GM21360 (cell line): ENCODE measurements at regions not wholly inside any gene's neighbourhood (a gene's known extent, or its start where the extent isn't known, plus 50 kb on each side); places are given as distances from the start of the nearest gene placed in this dataset.
"Not testable (repeated sequence)": the region's sequence is repeated elsewhere in the genome, so short reads cannot be mapped to it uniquely, and the experiment has no call there.

ENCODE experiments used
- ATAC-seq: cut with Tn5 transposase; IDR thresholded peaks from one replicate; pipeline ENCODE4 v1.9.1; 2021; ENCODE audit warnings: mild to moderate bottlenecking, moderate library complexity; ENCODE audit not compliant: unreplicated experiment

GRCh38 chr12:90619943-90620342 is 335.0 kb downstream of the CCER1 start:
- ATAC-seq, result no peak

GRCh38 chr12:90618586-90618985 is 336.4 kb downstream of the CCER1 start:
- no peak for ATAC-seq

GRCh38 chr12:90611891-90612290 is 343.1 kb downstream of the CCER1 start:
- no peak for ATAC-seq

GRCh38 chr12:90611048-90611447 is 343.9 kb downstream of the CCER1 start:
- ATAC-seq, result no peak

- no peak for ATAC-seq
Observed at GRCh38 chr12:90593596-90594295, 361.2 kb downstream of the CCER1 start.

GRCh38 chr12:90589956-90590355 is 365.0 kb downstream of the CCER1 start:
- ATAC-seq, result no peak

GRCh38 chr12:90585640-90586304 is 369.2 kb downstream of the CCER1 start:
- ATAC-seq, result no peak

GRCh38 chr12:90576707-90577106 is 378.3 kb downstream of the CCER1 start:
- ATAC-seq, result no peak

- ATAC-seq, result no peak
Observed at GRCh38 chr12:90575995-90576394, 379.0 kb downstream of the CCER1 start.

- no peak for ATAC-seq
Observed at GRCh38 chr12:90574676-90575075, 380.3 kb downstream of the CCER1 start.

GRCh38 chr12:90572778-90573177 is 382.2 kb downstream of the CCER1 start:
- no peak for ATAC-seq

GRCh38 chr12:90569685-90570084 is 385.3 kb downstream of the CCER1 start:
- no peak for ATAC-seq

- ATAC-seq, result no peak
Observed at GRCh38 chr12:90562671-90563070, 392.3 kb downstream of the CCER1 start.

GRCh38 chr12:90548595-90548994 is 406.4 kb downstream of the CCER1 start:
- no peak for ATAC-seq

- ATAC-seq, result no peak
Observed at GRCh38 chr12:90546511-90546910, 408.5 kb downstream of the CCER1 start.

GRCh38 chr12:90543841-90544240 is 411.1 kb downstream of the CCER1 start:
- ATAC-seq, result no peak

- ATAC-seq, result no peak
Observed at GRCh38 chr12:90543374-90543773, 411.6 kb downstream of the CCER1 start.

GRCh38 chr12:90542852-90543251 is 412.1 kb downstream of the CCER1 start:
- not testable (repeated sequence) for ATAC-seq

GRCh38 chr12:90533828-90534227 is 421.1 kb downstream of the CCER1 start:
- not testable (repeated sequence) for ATAC-seq

GRCh38 chr12:90520002-90520734 is 434.8 kb downstream of the CCER1 start:
- no peak for ATAC-seq

- ATAC-seq, result no peak
Observed at GRCh38 chr12:90519285-90519684, 435.7 kb downstream of the CCER1 start.
